ENCODE measurements at regions not wholly inside any gene's neighbourhood (a gene's known extent, or its start where the extent isn't known, plus 50 kb on each side); places are given as distances from the start of the nearest gene placed in this dataset.

DNA sequence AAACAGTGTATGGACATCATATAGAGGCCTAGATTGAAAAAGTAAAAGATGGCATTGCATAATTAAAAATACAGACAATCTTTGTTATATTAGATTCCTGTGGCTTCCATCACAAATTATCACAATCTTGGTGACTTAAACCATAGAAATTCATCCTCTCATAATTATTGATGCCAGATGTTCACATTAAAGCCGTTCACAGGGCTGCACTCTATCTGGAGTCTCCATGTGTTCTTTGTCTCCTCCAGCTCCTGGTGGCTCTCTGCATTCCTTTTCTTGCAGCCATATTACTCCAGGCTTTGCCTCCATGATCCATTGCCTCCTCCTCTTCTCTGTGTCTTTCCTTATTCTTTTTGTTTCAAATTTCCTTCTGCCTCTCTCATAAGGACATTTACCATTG lies 875.7 kb upstream of the USP15 start:
- H2AFZ ChIP-seq (ENCODE audit: low read depth, low read length) = no peak overlapping the region
- no peaks in the 10 kb centered on the region for H3K4me1 ChIP-seq (replicated peaks in 1 of 2; ENCODE audit: control insufficient read depth in 2 of 2, insufficient read depth in 2 of 2, low read length in 2 of 2)
- H3K4me2 ChIP-seq (ENCODE audit: insufficient read depth, low read length) = no peak overlapping the region
- intact Hi-C loops (cut with micrococcal nuclease) (no loop called here), in situ Hi-C loops (cut with MboI) (no loop called here)
- POLR2A ChIA-PET = no interaction called here
- no peaks in the 10 kb centered on the region for H3K36me3 ChIP-seq (ENCODE audit: control insufficient read depth, insufficient read depth, low read length)
- no peak overlapping the region for H3K9ac ChIP-seq (ENCODE audit: insufficient read depth in 1 of 2, low read depth in 2 of 2, low read length in 2 of 2)
- no peak for FAIRE-seq
- H3K4me3 ChIP-seq = no peak overlapping the region
- H3K27me3 ChIP-seq (ENCODE audit: control insufficient read depth in 2 of 2, insufficient read depth in 2 of 2, low read length in 2 of 2) = no peaks in the 10 kb centered on the region
- H3K79me2 ChIP-seq (ENCODE audit: control insufficient read depth, insufficient read depth, low read length) = no peaks in the 10 kb centered on the region
- BruUV-seq (replicated peaks) = no TSS peak
- H3K27ac ChIP-seq (ENCODE audit: extremely low read depth, low read depth, low read length) = no peak overlapping the region
- H3K9me3 ChIP-seq (replicated peaks; ENCODE audit: control insufficient read depth, insufficient read depth, low read depth, low read length) = no peaks in the 10 kb centered on the region
- CTCF ChIA-PET (ENCODE audit: low intra/inter-chr PET ratio) = no interaction called here
- no peak for ATAC-seq
- H4K20me1 ChIP-seq (replicated peaks; ENCODE audit: control insufficient read depth, insufficient read depth, low read length) = no peaks in the 10 kb centered on the region
- H3K9me1 ChIP-seq (ENCODE audit: control insufficient read depth, insufficient read depth, low read length) = no peaks in the 10 kb centered on the region
- no peak for DNase-seq (ENCODE audit: extremely low read depth in 1 of 4, low spot score in 3 of 4)
- TF ChIP-seq CXXC5 (CRISPR knock-in tag; IDR thresholded peaks at IDR 0.05) = no peak
- no peak for TF ChIP-seq MTA2 (IDR thresholded peaks at IDR 0.05; ENCODE audit: low read depth)
- TF ChIP-seq SRF (CRISPR knock-in tag; IDR thresholded peaks at IDR 0.05) = no peak
- no peak for TF ChIP-seq TCF7L2 (IDR thresholded peaks at IDR 0.05; ENCODE audit: low read depth, low read length)
- TF ChIP-seq, protein P1, sequence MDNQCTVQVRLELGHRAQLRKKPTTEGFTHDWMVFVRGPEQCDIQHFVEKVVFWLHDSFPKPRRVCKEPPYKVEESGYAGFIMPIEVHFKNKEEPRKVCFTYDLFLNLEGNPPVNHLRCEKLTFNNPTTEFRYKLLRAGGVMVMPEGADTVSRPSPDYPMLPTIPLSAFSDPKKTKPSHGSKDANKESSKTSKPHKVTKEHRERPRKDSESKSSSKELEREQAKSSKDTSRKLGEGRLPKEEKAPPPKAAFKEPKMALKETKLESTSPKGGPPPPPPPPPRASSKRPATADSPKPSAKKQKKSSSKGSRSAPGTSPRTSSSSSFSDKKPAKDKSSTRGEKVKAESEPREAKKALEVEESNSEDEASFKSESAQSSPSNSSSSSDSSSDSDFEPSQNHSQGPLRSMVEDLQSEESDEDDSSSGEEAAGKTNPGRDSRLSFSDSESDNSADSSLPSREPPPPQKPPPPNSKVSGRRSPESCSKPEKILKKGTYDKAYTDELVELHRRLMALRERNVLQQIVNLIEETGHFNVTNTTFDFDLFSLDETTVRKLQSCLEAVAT (IDR thresholded peaks at IDR 0.05) = no peak
- TF ChIP-seq WHSC1 (IDR thresholded peaks at IDR 0.05; ENCODE audit: low read length) = no peak
- TF ChIP-seq ZNF134 (CRISPR knock-in tag; conservative IDR thresholded peaks at IDR 0.05) = no peak
- TF ChIP-seq RNF2 (IDR thresholded peaks at IDR 0.05) = no peak
- WGBS (ENCODE audit: insufficient coverage, low coverage, missing lambda C conversion rate) = 0% methylated on average over 1 of the region's 1 CpG

Measured in K562 (cell line).